NB4 (cell line): ENCODE measurements at regions not wholly inside any gene's neighbourhood (a gene's known extent, or its start where the extent isn't known, plus 50 kb on each side); places are given as distances from the start of the nearest gene placed in this dataset.

Experiments used
- POLR2A ChIP-seq: IDR thresholded peaks from 2 replicates; pipeline ENCODE4 v1.6.1; 2011; ENCODE audit warnings: mild to moderate bottlenecking; ENCODE audit not compliant: insufficient read length; ENCODE audit errors: extremely low read depth
- TF ChIP-seq, protein P1 (sequence below): IDR thresholded peaks from one replicate; pipeline ENCODE4 v1.5.1; 2012; ENCODE audit warnings: low read depth, low read length

DNA sequence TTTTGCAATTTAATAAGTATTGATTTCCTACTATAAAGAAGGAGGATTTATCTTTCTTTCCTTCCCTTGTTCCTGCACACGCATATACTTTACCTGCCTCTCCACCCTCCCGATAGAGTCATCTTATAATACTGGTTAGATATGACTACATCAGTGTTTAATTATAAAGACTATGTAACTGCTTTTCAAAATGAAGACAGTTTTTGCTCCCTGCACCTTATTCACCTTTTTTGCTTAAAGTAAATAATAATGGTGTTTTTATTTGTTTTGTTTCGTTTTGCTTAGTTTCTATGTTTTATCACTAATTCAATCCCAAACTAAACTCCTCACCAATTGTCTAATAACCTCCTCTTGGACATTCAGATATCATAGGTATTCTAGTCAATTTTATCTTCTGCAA lies 101.9 kb upstream of the RORA start:
- TF ChIP-seq, protein P1, sequence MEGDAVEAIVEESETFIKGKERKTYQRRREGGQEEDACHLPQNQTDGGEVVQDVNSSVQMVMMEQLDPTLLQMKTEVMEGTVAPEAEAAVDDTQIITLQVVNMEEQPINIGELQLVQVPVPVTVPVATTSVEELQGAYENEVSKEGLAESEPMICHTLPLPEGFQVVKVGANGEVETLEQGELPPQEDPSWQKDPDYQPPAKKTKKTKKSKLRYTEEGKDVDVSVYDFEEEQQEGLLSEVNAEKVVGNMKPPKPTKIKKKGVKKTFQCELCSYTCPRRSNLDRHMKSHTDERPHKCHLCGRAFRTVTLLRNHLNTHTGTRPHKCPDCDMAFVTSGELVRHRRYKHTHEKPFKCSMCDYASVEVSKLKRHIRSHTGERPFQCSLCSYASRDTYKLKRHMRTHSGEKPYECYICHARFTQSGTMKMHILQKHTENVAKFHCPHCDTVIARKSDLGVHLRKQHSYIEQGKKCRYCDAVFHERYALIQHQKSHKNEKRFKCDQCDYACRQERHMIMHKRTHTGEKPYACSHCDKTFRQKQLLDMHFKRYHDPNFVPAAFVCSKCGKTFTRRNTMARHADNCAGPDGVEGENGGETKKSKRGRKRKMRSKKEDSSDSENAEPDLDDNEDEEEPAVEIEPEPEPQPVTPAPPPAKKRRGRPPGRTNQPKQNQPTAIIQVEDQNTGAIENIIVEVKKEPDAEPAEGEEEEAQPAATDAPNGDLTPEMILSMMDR, result no peak
- no peak for TF ChIP-seq POLR2A
